T-helper 17 cell (primary cell): ENCODE measurements at regions not wholly inside any gene's neighbourhood (a gene's known extent, or its start where the extent isn't known, plus 50 kb on each side); places are given as distances from the start of the nearest gene placed in this dataset.
"Not testable (repeated sequence)": the region's sequence is repeated elsewhere in the genome, so short reads cannot be mapped to it uniquely, and the experiment has no call there.

Experiments
- ATAC-seq: fragments of 150-1000 bp; cut with Tn5 transposase; 2 replicates; pipeline ENCODE4 v1.10.0; 2021; ENCODE audit warnings: mild to moderate bottlenecking, moderate library complexity
- DNase-seq, 3 donors: peaks; one replicate each; pipeline versions ENCODE4 v3.0.0 to v3.0.0-alpha.2; 2020 to 2021
- H3K9me3 ChIP-seq: one replicate; pipeline ENCODE4 v1.7.0; 2013; ENCODE audit warnings: low read length, mild to moderate bottlenecking; ENCODE audit not compliant: control insufficient read depth, poor library complexity, severe bottlenecking
- H3K27ac Mint-ChIP-seq: one replicate; pipeline ENCODE4 v1.8.0; 2022; ENCODE audit warnings: mild to moderate bottlenecking, moderate library complexity, mixed read lengths
- H3K27me3 Mint-ChIP-seq: one replicate; pipeline ENCODE4 v1.8.0; 2022; ENCODE audit warnings: mixed read lengths
- H3K36me3 Mint-ChIP-seq: one replicate; pipeline ENCODE4 v1.8.0; 2022; ENCODE audit warnings: low read depth, mixed read lengths
- H3K4me1 Mint-ChIP-seq: one replicate; pipeline ENCODE4 v1.8.0; 2022; ENCODE audit warnings: mild to moderate bottlenecking, mixed read lengths
- H3K4me3 Mint-ChIP-seq: one replicate; pipeline ENCODE4 v1.8.0; 2022; ENCODE audit warnings: mild to moderate bottlenecking, moderate library complexity, mixed read lengths

GRCh38 chr13:86922936-86923335 lies 748.2 kb upstream of the SLITRK5 start:
- no peaks in the 10 kb centered on the region for H3K9me3 ChIP-seq
- Mint-ChIP-seq H3K4me1 (no peaks in the 10 kb centered on the region), H3K36me3 (no peaks in the 10 kb centered on the region), H3K27ac (no peak overlapping the region), H3K4me3 (no peak overlapping the region), H3K27me3 (no peaks in the 10 kb centered on the region)
- no peak for DNase-seq
- no peak for ATAC-seq

GRCh38 chr13:86926916-86927315 lies 744.3 kb upstream of the SLITRK5 start:
- DNase-seq, H3K27me3 Mint-ChIP-seq, H3K36me3 Mint-ChIP-seq, H3K4me3 Mint-ChIP-seq, H3K27ac Mint-ChIP-seq, H3K4me1 Mint-ChIP-seq, ATAC-seq, H3K9me3 ChIP-seq: not testable (repeated sequence)

GRCh38 chr13:86932776-86933334 lies 738.3 kb upstream of the SLITRK5 start:
- Mint-ChIP-seq H3K36me3 (no peaks in the 10 kb centered on the region), H3K4me1 (no peaks in the 10 kb centered on the region), H3K27ac (no peak overlapping the region), H3K27me3 (no peaks in the 10 kb centered on the region), H3K4me3 (no peak overlapping the region)
- ATAC-seq (no peak), DNase-seq (no peak)
- H3K9me3 ChIP-seq, result no peaks in the 10 kb centered on the region

- no peaks in the 10 kb centered on the region for H3K9me3 ChIP-seq
- ATAC-seq, result no peak
- H3K36me3 Mint-ChIP-seq, result no peaks in the 10 kb centered on the region
- H3K4me3 Mint-ChIP-seq, result no peak overlapping the region
- no peaks in the 10 kb centered on the region for H3K27me3 Mint-ChIP-seq
- H3K4me1 Mint-ChIP-seq, result no peaks in the 10 kb centered on the region
- H3K27ac Mint-ChIP-seq, result no peak overlapping the region
- DNase-seq, result no peak
Measured at GRCh38 chr13:86933676-86934075, 737.5 kb upstream of the SLITRK5 start.

- H3K4me1 Mint-ChIP-seq, result no peaks in the 10 kb centered on the region
Measured at GRCh38 chr13:86937316-86937715, 733.9 kb upstream of the SLITRK5 start.

GRCh38 chr13:86945584-86945983 lies 725.6 kb upstream of the SLITRK5 start:
- DNase-seq, result no peak
- Mint-ChIP-seq H3K27me3 (no peaks in the 10 kb centered on the region), H3K4me3 (no peak overlapping the region), H3K27ac (no peak overlapping the region), H3K36me3 (no peaks in the 10 kb centered on the region), H3K4me1 (no peaks in the 10 kb centered on the region)
- no peak for ATAC-seq
- H3K9me3 ChIP-seq, result no peaks in the 10 kb centered on the region

More at GRCh38 chr13:86937316-86937715, 733.9 kb upstream of the SLITRK5 start:
- Mint-ChIP-seq H3K36me3 (no peaks in the 10 kb centered on the region), H3K27me3 (no peaks in the 10 kb centered on the region), H3K27ac (no peak overlapping the region), H3K4me3 (no peak overlapping the region)
- DNase-seq (no peak), ATAC-seq (no peak)
- H3K9me3 ChIP-seq, result no peaks in the 10 kb centered on the region

- H3K27ac Mint-ChIP-seq, result no peak overlapping the region
- ATAC-seq, result no peak
- H3K9me3 ChIP-seq, result no peaks in the 10 kb centered on the region
Measured at GRCh38 chr13:86946734-86947133, 724.4 kb upstream of the SLITRK5 start.

GRCh38 chr13:86954341-86954740 lies 716.8 kb upstream of the SLITRK5 start:
- no peak for ATAC-seq
- no peak for DNase-seq
- H3K27me3 Mint-ChIP-seq, result no peaks in the 10 kb centered on the region
- no peaks in the 10 kb centered on the region for H3K4me1 Mint-ChIP-seq
- no peak overlapping the region for H3K27ac Mint-ChIP-seq
- H3K36me3 Mint-ChIP-seq, result no peaks in the 10 kb centered on the region
- H3K4me3 Mint-ChIP-seq, result no peak overlapping the region
- H3K9me3 ChIP-seq, result no peaks in the 10 kb centered on the region

More at GRCh38 chr13:86946734-86947133, 724.4 kb upstream of the SLITRK5 start:
- Mint-ChIP-seq H3K4me1 (no peaks in the 10 kb centered on the region), H3K27me3 (no peaks in the 10 kb centered on the region), H3K36me3 (no peaks in the 10 kb centered on the region), H3K4me3 (no peak overlapping the region)
- DNase-seq, result no peak

- no peaks in the 10 kb centered on the region for H3K9me3 ChIP-seq
- Mint-ChIP-seq H3K36me3 (no peaks in the 10 kb centered on the region), H3K4me1 (no peaks in the 10 kb centered on the region), H3K27me3 (no peaks in the 10 kb centered on the region), H3K4me3 (no peak overlapping the region), H3K27ac (no peak overlapping the region)
- ATAC-seq, result no peak
- no peak for DNase-seq
Measured at GRCh38 chr13:86960876-86961275, 710.3 kb upstream of the SLITRK5 start.

GRCh38 chr13:86974251-86974994 lies 696.7 kb upstream of the SLITRK5 start:
- no peak for DNase-seq
- H3K4me3 Mint-ChIP-seq, result no peak overlapping the region
- H3K27ac Mint-ChIP-seq, result no peak overlapping the region
- no peaks in the 10 kb centered on the region for H3K27me3 Mint-ChIP-seq
- no peak for ATAC-seq
- no peaks in the 10 kb centered on the region for H3K4me1 Mint-ChIP-seq
- no peaks in the 10 kb centered on the region for H3K36me3 Mint-ChIP-seq
- no peaks in the 10 kb centered on the region for H3K9me3 ChIP-seq

- Mint-ChIP-seq H3K27me3 (no peaks in the 10 kb centered on the region), H3K4me3 (no peak overlapping the region), H3K4me1 (no peaks in the 10 kb centered on the region), H3K36me3 (no peaks in the 10 kb centered on the region), H3K27ac (no peak overlapping the region)
- ATAC-seq (no peak), DNase-seq (no peak)
- H3K9me3 ChIP-seq, result no peaks in the 10 kb centered on the region
Measured at GRCh38 chr13:86974995-86975328, 696.2 kb upstream of the SLITRK5 start.

GRCh38 chr13:86976521-86977324 lies 694.4 kb upstream of the SLITRK5 start:
- H3K27ac Mint-ChIP-seq, result no peak overlapping the region
- H3K4me3 Mint-ChIP-seq, result no peak overlapping the region
- no peak for ATAC-seq
- H3K36me3 Mint-ChIP-seq, result no peaks in the 10 kb centered on the region
- H3K4me1 Mint-ChIP-seq, result no peaks in the 10 kb centered on the region
- no peak for DNase-seq
- no peaks in the 10 kb centered on the region for H3K27me3 Mint-ChIP-seq
- no peaks in the 10 kb centered on the region for H3K9me3 ChIP-seq

- Mint-ChIP-seq H3K36me3 (no peaks in the 10 kb centered on the region), H3K27ac (no peak overlapping the region), H3K27me3 (no peaks in the 10 kb centered on the region), H3K4me3 (no peak overlapping the region), H3K4me1 (no peaks in the 10 kb centered on the region)
- DNase-seq (no peak), ATAC-seq (no peak)
- no peaks in the 10 kb centered on the region for H3K9me3 ChIP-seq
Measured at GRCh38 chr13:86986448-86986847, 684.7 kb upstream of the SLITRK5 start.
